NT2/D1 (cell line): ENCODE measurements at regions not wholly inside any gene's neighbourhood (a gene's known extent, or its start where the extent isn't known, plus 50 kb on each side); places are given as distances from the start of the nearest gene placed in this dataset.

Experiments
- SUZ12 ChIP-seq: IDR thresholded peaks from 2 replicates; pipeline ENCODE4 v1.6.1; 2011; ENCODE audit not compliant: insufficient read length, insufficient read depth; ENCODE audit errors: extremely low read depth
- YY1 ChIP-seq: IDR thresholded peaks from 2 replicates; pipeline ENCODE4 v1.6.1; 2011; ENCODE audit not compliant: insufficient read length, insufficient read depth

DNA sequence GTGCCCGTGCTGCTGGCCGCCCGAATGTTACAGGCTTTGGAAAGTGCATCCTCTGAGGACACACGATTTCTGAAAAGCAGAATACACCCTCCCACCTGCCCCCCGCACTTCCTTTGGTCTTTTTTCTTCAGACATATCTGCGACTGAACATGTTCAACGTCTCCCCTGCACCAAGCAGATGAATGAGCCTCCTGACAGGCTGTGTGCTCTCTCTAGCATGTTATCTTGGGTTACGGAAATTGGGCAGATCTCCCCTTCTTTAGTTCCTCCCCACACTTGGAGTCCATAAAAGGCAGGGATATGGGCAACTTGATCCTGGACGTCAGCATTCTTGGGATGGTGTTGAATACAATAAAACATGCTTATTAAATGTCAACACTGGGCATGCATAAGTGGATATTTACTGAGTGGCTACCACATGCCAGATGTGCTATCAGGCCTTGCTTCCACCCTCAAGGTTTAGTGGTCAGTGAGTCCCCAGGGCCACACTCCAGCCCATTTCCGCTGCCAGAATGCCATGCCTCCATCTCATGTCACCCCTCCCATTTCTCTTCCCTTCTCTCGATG is 130.4 kb downstream of the TRIM43 start:
- no peak for TF ChIP-seq YY1
- TF ChIP-seq SUZ12 = no peak
